ENCODE measurements at regions not wholly inside any gene's neighbourhood (a gene's known extent, or its start where the extent isn't known, plus 50 kb on each side); places are given as distances from the start of the nearest gene placed in this dataset.

DNA sequence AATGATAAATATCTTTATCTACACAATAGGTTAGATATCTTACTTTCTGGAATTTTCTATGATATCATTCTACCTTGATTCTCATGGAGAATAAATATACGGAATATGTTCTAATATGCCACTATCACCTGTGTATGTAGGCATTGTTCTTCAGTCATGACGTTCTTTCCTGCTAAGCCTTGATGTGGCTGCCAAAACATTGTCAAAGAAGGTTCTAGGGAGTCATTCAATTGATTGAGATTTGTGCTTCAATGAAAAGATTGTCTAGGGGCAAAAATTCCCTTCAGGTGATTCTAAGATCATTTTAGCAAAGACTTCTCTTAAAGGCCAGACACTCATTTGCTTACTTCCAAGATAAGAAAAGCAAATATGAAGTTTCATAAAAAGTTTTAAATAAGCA lies 118.1 kb downstream of the MAT2B start:
- DNase-seq, result no peak

DNA sequence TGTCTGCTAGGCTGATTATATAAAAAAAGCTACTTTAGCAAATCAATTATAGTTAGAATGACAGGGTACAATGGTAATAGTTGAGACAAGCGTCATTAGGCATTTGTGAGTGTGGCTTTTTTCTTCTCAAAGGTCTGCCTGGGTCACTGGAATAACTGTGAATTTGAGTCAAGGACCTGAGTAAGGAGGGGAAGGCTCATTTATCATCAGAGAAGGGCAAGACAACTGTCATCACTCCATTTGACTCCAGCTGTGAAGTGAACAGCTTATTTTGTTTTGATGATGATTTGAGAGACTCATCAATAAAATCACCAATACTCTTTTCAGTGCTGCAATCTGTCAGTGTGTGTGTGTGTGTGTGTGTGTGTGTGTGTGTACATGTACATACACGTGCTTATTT lies 118.6 kb downstream of the MAT2B start:
- DNase-seq, result no peak

DNA sequence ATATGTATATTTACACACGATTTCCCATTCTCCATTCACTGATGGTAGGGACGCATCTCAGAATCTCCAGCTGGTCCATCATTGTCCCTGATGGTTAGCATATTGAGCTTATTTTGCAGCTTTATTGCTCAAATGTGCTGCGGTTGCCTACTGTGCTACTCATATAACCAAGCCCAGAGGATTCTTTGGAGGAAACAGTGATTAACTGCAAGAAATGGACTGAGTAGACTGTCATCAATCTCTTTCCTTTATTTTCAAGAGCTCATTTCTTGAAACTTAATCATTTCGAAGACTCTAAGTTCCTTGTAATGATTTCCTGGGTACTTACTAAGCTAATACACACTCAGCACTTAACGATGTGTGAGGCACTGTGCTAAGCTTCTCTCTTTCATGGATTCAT lies 119.0 kb downstream of the MAT2B start:
- no peak for DNase-seq

DNA sequence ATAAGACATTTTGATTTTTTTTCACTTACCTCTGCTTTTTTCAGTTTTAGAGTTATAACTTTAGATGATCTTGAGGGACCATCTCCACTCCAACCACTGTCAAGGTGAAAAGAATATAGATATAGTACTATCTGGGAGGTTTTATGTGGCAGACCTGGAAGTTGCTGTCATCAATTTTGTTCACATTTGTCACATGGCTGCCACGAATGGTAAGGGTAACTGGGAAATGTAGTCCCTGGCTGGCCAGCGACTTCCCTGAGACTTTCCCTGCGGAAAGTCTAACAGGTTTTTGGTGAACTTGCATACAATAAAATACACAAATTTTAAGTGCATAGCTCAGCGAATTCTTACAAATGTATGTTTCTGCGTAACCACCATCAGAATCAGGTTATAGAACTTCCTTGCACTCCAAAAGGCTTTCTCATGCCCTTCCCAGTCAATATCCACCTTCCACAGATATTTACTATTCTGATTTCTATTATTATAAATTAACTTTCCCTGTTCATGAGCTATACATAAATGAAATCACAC lies 121.5 kb downstream of the MAT2B start:
- DNase-seq, result no peak

DNA sequence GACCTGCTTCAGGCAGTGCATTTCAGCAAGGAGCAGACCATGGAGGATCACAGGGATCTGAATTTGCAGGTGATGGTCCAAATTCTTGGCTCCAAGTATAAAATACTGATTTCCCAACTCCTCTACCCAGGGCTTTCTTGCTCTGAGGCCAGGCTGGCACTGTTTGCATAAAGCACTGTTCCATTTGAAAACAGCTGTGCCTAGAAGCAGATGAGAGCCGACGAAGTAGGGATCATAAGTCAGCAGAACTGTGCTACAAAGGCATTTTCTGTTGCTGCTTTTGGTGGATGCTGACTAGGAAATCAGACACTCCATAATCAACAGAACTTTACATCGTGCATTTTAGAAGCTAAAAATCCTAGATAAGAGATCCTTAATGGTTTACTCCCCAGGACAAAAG lies 126.4 kb downstream of the MAT2B start:
- DNase-seq, result no peak

DNA sequence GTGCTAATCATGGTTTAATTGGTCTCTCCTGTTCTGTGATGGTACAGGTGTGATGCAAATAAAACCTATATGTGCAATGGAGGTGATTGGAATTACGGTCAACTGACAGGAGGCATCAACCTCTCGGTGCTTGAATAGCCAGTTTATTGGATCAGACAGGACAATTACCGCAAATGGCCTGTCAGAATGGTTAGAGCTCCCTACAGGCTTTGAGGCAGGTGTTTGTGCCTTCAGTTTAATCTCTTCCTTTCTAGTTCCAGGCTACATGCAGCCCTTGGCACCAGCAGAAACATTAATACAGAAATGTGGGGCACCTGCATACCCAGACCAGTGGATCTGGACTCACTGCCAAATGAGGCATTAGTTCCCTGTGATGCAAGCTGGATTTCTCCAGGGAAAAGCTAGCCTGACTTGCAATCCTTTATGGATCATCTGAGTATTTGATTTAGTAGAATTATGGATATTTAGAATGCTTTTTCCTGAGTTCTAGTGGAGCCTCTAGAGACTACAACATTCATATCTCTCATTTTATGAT lies 128.6 kb downstream of the MAT2B start:
- no peak for DNase-seq

DNA sequence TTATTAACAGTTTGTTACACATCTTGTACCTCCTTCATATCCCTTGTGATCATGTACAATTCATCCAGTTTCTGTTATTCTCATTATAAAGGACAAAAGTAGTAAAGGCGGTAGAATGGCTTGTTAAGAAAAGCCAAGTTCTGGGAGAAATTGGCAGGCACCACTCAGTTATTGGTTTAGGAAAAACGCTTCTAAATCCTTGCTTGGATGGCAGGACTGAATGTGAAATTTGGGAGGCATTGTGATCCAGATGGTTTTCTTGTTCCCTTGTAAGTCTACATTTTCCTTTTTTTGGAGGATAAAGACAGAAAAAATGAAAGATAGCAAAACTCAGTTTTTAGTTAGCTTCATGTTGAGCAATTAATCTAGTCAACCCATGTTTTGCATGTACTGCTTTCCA lies 130.2 kb downstream of the MAT2B start:
- DNase-seq, result no peak

DNA sequence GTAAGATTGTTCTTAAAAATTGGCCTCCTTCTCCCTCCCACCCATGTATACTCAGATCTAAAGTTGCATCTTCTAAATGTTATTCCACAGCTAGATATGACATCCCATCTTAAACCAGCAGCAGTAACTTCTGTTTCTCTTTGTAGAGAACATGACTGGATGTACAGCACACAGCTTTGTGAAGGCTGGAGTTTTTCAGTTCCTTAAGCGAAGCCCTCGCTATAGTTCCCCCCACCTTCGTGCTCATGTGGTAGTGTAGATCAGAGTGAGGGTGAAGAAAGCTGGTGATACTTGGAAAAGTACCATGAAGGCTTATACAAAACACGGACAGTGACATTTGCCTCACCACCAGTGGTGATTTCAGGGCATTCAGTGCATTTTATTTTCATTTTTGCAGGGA lies 137.5 kb downstream of the MAT2B start:
- DNase-seq, result no peak

DNA sequence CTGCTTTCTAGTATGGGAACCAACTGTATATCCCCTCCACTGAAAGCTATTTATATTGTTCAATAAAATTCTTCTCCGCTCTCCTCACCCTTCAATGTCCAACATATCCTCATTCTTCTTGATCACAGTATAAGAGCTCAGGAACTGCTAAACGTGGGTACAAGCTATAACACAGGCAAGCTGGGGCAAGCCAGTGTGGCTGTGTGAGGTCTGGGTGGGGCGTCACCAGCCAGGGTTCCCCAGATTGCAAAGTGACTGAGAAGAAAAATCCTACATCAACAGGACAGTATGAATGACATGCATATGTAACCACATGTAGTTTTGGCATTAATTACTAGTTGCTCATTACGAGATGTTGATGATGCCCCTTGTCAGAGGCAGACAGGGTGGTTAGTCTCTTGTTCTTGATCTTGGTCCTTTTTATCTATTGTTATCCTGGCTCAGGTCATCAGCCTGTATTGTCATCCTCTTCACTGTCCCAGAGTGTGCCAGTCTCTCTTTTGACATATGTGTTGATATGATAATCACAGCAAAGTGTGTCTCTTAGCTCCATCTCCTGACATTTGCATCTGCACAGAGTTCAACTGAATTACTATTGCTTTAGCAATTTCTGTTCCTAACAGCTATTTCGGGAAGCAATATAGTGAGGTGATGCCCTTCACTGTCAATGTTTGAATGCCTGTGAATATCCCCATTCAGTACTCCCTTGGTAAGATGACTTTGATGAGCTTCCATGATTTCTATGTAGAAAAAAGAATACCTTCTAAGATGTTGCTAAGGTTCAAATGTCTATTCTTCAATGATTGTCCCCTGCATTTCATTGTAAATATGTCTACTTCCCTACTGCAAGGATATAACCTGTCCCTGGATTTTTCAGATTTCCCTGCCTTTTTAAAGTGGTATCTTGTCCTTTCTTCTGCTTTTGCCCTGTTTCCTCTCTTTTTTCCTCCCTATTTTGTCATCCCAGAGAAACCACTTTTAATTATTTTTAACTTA lies 140.3 kb downstream of the MAT2B start:
- DNase-seq, result no peak

DNA sequence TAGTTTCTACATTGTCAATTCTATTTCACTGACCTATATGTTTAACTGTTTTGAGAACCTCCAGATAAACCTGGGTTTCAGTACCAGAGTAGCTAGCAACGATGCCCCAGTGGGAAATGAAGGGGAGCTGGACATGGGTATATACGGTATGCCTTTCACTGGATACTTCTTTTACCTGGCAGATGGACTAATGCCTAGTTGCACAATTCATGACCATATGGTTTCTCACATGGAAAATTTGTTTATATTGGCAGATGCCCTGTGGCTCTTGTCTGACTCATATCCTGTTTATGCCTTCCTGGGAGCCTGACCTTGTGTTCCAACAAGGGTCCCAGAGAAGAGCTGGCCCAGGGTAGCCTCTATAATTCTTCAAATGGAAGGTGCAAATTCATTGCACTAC lies 144.1 kb downstream of the MAT2B start:
- DNase-seq, result no peak

DNA sequence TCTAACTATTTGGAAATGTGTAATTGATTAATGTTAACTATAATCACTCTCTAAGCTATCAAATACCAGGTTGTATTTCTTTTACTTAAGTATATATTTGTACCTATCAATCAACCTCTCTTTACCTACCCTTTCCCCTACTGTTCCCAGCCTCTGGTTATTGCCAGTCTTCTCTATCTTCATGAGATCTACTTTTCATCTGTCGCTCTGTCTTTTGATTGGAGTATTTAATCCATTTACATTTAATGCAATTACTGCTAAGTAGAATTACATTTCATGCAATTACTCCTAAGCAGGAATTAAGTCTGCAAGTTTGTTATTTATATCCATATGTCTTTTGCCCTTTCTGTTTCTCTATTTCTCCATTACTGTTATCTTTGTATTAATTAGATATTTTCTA lies 148.1 kb downstream of the MAT2B start:
- DNase-seq, result no peak

DNA sequence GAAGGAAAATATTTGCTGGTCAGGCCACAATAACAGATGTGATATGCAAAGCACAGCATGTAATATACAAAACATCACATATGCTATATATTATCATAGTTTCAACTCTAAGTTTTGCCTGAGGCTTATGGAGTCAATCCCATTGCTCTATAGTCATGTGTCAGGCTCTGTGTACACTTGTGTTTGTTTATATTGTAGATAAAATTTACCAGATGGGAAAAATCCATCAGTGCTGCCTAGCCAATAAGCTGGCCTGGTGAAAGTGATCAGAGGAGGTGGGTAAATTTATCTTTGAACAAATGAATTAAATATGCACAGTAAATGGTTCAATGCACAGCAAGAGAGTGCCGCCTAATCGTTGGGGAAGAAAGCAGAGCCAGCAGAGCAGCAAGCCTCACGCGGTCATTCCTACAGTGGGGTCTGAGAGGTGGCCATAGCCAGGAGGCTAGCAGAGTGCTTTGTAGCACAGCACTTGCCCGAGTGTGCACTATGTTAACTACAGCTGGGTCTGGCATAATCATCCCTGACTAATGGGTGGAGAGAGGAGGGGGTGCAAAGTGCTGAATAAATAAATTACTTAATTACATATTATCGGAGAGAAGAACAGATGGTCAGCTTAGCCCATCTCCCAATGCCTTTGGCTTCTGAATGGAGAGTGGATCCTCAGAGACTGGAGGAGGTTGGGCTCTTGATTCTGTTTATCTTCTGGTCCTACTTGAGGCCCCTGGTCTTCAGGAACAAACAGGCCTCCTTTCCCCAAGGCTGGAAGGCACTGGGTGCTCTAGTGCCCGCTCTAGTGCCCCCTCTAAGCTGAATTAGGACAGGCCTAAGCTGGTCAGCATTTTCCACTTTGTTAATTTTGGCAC lies 153.5 kb downstream of the MAT2B start:
- DNase-seq, result no peak

DNA sequence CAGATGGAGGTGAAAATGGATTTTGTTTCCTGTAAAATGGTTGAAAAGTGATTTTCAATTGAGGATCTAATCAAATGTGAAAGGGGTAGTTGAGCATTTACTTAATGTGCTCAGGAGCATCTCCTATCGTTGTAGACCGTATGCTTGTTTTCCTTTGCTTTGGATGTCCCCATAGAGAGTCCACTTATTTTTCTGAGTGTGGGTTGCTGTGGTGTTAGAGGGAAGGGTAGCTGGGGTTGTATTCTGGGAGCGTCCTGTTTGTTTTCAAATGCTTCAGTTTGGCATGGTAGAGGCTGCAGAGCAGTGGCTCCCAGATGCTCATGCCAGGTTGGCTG lies 154.1 kb downstream of the MAT2B start:
- DNase-seq, result no peak

DNA sequence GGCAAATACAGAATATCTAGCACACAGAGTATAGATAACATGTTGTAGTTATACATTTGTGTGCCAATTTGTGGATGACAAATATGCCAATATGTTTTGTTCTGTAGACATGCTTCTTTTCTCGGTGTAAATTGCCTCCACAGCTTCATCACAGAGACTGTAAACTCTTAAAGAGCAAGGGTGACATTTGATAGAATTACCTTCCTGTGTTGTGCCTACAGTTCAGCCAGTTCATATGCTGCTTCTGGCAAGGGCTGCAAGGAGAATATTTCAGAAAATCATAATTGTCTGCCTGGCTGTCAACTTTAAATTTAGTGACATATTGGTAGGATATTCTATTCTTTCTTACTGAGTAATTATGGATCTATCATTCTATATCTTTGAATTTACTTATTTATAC lies 155.1 kb downstream of the MAT2B start:
- no peak for DNase-seq

DNA sequence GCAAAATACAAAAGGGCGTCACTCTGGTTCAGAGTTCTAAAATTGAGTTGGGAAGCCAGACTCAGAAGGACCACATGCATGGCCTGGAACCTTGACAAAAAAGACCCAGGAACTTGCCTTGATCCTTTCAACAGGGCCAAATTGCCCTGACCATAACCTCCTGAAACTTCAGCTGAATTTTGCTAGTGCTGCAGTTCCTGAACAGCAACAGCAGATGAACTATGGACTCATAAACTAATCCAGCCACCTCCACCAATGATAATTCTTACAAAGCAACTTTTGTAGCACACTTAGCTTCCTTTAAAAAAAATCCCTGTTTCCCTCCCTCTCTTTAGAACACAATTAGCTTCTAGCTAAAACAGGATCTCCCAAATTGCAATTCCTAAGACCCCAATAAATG lies 155.9 kb downstream of the MAT2B start:
- DNase-seq, result no peak

DNA sequence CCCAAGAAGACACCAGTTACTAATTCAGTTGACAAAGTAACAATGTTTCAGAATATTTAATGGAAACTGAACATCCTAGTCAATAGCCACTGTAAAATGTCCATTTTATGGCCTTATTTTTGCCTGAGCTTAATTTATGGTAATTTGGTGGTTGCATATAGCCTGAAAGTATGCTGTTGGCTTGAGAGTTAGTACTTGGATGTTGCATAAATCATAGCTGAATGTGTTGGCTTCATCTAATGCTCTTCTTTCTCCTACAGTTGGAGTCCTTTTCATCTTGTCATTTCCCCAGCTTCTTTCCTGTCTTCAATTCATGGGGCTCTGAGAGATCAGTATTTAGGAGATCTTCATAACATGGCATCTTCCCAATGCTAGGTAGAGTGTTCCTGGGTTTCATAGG lies 164.6 kb downstream of the MAT2B start:
- no peak for DNase-seq

DNA sequence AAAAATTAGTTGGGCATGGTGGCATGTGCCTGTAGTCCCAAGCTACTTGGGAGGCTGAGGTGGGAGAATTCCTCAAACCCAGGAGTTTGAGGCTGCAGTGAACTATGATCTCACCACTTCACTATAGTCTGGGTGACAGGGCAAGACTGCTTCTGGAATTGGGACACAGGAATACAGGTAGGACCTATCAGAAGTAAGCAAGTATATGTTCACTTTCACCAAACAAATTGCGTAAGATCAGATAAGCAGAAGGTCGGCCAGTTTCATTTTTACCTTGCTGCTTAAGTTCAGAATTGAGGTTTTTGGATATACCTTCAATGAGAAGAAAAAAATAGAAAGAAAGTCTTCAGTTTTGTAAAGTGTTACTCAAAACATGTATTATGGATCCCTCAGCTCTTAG lies 171.7 kb downstream of the MAT2B start:
- no peak for DNase-seq

DNA sequence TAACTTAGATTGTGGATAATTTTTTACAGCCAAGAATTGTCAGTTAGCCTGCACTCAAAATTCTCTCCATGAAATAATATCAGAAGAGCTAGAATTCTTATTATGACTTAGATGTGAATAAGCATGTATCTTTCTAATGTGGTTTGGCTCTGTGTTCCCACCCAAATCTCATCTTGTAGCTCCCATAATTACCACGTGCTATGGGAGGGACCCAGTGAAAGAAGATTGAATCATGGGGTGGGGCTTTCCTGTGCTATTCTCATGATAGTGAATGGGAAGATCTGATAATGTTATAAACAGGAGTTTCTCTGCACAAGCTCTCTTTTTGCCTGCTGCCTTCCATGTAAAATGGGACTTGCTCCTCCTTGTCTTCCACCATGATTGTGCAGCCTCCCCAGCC lies 176.8 kb downstream of the MAT2B start:
- DNase-seq, result no peak

DNA sequence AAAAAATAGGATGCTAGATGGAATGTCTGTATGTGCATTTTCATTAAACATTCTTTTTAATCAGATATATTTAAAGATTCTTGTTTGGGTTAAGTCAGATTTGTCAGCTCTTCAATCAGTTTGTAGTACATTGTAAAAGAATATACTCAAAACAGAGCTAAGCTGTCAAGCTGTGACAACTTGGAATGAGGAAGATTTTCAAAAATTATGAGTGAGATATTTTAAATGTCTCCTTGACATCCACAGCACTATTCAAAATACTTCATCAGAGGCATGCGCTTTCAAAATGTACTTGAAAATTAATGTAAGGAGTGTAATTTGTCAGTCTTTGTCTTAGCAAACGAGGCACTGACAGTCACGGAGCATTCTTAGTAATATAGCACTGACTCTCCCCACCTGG lies 182.0 kb downstream of the MAT2B start:
- DNase-seq, result no peak

DNA sequence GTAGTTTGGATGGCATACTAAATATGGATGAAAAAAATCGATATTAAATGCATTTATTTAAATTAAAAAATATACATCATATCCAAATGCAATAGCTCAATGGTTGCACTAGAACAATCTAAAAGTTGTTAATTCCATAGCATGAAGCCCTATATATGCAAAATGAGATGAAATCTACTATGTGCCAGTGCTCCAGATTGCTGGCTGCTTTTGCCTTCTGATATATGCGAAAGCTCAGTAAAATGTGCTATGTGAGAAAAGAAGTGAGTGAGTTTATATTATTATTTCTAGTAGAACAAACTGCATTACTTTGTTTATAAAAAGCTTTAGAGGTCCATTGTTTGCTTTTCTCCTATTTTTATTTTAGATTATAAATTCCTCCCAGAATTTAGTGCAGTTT lies 186.7 kb downstream of the MAT2B start:
- DNase-seq, result no peak

DNA sequence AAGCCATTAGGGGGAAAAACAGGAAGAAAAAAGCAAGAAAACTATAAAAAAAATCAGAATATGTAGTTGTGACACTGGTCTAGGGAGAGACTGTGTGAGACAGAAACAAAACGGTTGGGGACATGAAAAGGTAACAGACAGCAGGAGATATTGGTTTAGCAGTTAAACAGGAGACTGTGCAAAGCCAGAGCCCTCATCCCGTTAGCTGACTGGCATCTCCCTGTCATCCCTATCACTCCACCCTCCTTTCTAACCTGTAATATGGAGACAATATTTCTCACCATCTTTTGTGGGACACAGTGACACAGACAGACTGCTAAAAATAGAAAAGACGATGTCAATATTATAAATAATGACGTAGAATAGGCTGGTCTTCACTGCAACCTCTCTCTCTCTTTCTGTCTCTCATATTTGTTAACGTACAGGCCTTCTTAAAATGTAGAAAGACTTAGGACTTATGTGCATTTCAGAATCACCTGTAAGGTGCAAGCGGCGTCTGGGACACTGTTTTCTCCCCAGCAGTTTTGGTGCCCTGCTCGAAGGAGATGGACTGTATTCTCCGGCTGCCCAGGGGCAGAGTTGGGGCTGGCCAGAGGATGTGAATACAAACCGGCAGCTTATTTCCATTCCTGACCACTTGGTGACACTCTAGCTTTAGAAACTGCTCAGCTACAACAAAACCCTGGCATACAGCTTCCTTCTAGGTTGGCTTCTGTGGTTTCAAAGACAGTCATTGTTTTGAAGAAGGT lies 190.6 kb downstream of the MAT2B start:
- no peak for DNase-seq

DNA sequence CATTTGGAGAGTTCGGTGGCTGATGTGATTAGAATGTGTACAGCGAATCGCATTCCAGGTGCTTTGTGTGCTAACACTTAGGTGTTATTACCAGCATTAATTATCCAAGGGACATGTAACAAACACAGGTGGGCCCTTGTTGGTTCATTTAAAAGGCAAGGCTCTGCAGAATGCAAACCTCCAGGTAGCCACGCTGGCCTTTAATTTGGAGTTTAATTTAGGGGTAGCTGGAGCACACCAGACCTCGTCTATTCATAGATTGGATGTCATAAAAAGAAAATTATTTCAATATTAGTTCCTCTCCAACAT lies 191.1 kb downstream of the MAT2B start:
- no peak for DNase-seq
